ENCODE measurements at regions not wholly inside any gene's neighbourhood (a gene's known extent, or its start where the extent isn't known, plus 50 kb on each side); places are given as distances from the start of the nearest gene placed in this dataset.

- TF ChIP-seq CTCF (IDR thresholded peaks at IDR 0.05 in 4 of 5, conservative IDR thresholded peaks at IDR 0.05 in 1 of 5) = no peak
- TF ChIP-seq POLR2A (IDR thresholded peaks at IDR 0.05) = no peak
These were observed 84.9 kb upstream of the CXADR start for GRCh38 chr21:17427831-17428483.

All from gastrocnemius medialis (tissue), 4 donors.